HG02759 (cell line): ENCODE measurements at regions not wholly inside any gene's neighbourhood (a gene's known extent, or its start where the extent isn't known, plus 50 kb on each side); places are given as distances from the start of the nearest gene placed in this dataset.

Experiments
- ATAC-seq: cut with Tn5 transposase; IDR thresholded peaks from one replicate; pipeline ENCODE4 v1.9.1; 2021; ENCODE audit warnings: mild to moderate bottlenecking, moderate library complexity; ENCODE audit not compliant: unreplicated experiment

- ATAC-seq = no peak
Observed at GRCh38 chr15:87201986-87202385, 1054.6 kb downstream of the NTRK3 start.

DNA sequence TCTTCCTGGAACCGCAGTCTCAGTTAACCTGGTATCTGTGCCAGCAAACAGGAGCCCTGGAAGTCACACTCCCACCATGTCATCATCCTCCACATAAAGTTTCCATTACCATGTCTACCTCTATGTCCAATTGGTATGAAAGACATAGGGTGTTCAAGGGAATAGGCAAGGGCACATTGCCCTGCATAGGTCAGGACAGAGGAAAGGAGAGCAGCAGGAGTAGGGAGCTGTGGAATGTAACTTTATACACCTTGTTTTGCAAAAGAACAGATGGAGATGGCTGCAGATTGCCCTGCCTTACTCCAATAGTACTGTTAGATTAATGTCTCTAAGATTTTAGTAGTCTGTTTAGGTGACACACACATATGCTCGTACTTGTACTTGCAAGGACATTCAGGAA, 1056.4 kb downstream of the NTRK3 start:
- no peak for ATAC-seq

GRCh38 chr15:87197981-87198380, 1058.6 kb downstream of the NTRK3 start:
- ATAC-seq = no peak

GRCh38 chr15:87196498-87196897, 1060.0 kb downstream of the NTRK3 start:
- no peak for ATAC-seq

- no peak for ATAC-seq
Observed at GRCh38 chr15:87193481-87193880, 1063.1 kb downstream of the NTRK3 start.

DNA sequence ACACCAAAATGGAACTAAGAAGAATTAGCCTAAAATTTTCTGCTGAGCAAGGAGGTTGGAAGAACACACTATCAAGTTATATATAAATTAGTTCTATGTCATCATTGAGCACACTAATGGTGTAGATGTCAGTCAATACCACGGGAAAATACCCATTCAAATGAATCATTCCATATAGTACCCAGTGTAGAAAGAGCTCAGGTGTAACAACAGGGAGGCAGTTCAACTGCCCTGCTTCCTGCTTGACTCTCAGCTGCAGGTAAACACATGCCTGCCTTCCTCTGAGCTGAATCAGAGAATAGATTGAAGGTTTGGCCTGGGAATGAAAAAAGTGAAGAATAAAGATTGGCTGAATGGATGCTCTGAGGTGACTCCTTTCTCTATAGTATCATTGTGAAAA, 1088.0 kb downstream of the AGBL1 start:
- ATAC-seq = no peak

- ATAC-seq = no peak
Observed at GRCh38 chr15:87167055-87167454, 1087.4 kb downstream of the AGBL1 start.

- no peak for ATAC-seq
Observed at GRCh38 chr15:87155771-87156170, 1076.1 kb downstream of the AGBL1 start.

DNA sequence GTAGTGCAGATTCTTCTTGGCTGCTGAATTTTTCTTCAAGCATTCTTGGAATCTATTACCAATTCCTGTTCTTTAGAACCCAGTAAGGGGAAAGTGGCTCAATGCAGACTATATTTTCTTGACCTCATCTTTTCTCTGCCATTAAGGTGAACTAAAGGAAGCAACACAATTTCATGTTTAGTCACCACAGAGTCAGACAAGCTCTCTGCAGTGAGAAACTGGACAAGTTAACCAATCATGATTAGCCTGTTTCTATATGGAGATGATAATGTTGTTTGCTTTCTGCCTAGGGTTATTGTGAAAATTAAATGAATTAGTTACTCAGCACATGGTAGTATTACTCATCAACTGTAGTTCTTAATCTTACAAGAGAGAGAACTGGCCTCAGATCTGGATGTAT, 1075.1 kb downstream of the AGBL1 start:
- ATAC-seq = no peak

GRCh38 chr15:87151202-87151748, 1071.6 kb downstream of the AGBL1 start:
- no peak for ATAC-seq

GRCh38 chr15:87145696-87146095, 1066.0 kb downstream of the AGBL1 start:
- ATAC-seq = no peak

DNA sequence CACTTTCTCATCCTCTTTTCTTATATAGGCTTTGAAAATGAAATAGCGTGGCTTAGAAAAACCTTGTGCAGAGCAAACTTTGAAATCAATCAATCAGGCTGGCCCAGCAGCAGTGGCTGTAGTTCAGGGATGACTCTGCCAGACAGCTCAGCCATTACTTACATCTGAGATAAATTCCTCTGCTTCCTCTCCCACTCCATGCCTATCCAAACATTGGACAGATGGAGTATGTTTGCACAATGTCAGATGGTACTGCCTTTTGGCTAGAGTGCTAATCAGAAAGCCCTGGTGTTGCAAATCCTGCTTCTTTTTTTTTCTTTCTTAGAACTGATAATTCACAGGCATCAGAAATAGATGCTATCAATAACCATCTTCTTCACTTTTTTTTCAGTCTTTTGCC, 1065.1 kb downstream of the AGBL1 start:
- ATAC-seq = no peak

- no peak for ATAC-seq
Observed at GRCh38 chr15:87142096-87142495, 1062.4 kb downstream of the AGBL1 start.

DNA sequence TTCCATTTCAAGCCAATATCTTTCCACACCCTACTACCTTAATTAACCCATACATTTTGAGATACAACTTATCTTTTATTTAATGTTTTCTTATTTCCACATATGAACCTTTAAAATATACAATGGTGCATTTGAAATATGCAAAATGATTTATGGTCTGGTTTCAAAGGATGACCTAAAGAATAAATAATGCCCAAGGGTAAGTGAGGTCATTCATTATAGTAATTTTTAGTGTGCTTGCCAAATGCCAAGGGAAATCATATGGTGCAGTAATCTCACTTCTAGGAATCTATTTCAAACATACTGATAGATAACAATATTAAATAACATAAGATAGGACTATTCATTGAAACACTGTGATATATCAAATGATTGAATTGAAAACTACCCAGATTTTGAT, 1055.4 kb downstream of the AGBL1 start:
- no peak for ATAC-seq

- ATAC-seq = no peak
Observed at GRCh38 chr15:87133704-87134103, 1054.0 kb downstream of the AGBL1 start.

DNA sequence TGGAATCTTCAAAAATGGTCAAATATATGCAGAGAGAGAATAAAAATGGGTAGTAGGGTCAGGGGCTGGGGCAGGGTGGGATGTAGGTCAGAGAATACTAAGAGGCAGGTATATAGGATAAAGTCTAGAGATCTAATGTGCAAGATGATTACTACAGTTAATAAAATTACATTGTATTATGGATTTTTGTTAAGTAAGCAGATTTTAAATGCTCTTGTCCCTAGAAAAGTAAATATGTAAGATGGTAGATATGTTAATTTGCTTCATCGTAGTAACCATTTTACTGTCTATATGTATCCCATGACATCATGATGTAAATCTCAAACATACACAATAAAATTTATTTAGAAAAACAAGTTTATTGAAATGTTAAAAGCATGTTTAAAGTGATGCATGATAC, 1051.4 kb downstream of the AGBL1 start:
- no peak for ATAC-seq

- ATAC-seq = no peak
Observed at GRCh38 chr15:87129916-87130315, 1050.2 kb downstream of the AGBL1 start.

DNA sequence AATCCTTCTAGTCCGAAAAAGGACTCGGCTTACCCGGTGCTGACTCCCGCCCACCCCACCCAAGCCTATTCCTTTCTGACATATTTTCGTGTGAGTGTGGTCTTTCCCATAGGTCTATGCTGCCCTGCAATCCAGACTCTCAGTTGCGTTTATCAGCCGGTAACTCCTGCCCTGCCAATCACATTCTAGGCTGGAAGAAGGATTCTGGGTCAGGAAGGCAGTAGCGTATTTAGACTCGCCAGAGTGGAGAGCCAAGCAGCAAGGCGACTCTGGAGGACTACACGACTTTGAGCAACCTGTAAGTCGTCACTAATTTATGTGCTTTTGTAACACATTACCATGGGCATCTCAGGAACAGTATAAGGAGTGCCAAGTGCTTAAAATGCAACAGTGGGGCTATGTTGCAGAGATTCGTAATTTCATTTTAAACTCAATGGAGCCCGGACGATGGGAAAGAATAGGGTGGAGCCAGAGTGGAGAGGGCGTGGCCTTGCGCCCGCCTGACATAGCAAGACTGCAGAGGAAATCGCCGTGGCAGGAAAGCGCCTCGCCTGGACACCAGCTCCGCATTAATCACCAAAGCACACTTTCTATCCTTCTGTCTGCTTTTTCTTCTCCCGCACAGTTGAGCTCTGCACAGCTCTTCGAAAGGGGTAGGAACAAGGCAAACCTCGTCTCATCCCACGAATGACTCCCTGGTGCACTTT, 1044.2 kb downstream of the AGBL1 start:
- no peak for ATAC-seq

- no peak for ATAC-seq
Observed at GRCh38 chr15:87121336-87121735, 1041.7 kb downstream of the AGBL1 start.

DNA sequence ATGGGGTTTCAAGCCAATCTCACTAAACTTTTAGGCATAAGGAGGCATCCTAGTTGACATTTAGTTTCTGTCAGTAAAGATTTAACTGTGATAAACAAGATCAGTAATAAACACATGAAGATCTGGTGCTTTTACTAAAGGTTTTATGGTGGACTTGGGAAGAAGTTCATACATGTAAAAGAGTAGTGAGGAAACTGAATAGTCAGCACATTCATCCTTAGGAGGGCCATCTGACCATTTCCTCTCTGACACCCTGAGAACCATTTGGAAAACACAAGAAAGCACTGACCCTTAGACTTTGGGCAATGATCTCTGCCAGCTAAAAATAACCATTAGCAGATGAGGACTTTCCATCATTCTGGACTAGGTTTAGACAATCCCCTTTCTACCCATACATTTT, 1040.9 kb downstream of the AGBL1 start:
- no peak for ATAC-seq

DNA sequence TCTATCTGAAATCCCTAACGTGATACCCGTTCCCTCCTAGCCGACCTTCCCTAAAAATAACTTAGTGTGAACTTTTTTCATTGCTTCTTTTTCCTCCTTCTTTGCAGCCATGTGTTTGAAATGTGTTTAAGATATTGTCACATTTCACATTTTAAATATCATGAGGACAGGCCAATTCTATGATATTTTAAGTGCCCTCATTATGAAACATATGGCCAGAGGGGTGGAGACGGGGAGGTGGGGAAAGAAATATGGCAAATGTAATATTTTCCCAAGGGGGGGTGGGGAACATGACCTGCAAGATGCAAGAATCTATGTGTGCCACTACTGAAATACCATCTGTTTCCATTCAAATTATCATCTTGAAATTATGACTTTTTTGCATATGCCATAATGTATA, 1039.2 kb downstream of the AGBL1 start:
- ATAC-seq = no peak

GRCh38 chr15:87118435-87118834, 1038.8 kb downstream of the AGBL1 start:
- ATAC-seq = no peak

DNA sequence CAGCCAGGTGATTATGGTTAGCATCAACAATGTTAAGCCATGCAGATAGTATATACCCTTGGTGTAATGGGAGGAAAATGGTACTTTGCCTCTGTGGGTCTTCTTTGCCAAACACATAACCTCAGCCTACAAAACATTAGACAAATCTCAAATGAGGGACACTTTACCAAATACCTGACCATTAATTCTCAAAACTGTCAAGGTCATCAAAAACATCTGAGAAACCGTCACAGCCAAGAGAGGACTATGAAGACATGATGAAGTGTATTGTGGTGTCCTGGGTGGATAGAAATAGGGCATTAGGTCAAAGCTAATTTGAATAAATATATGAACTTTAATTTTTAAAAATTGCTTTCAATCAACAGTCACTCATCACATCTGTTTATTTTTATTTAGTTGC, 1036.1 kb downstream of the AGBL1 start:
- ATAC-seq = no peak
